Esophagus mucosa (tissue), 1 donor: ENCODE measurements at regions not wholly inside any gene's neighbourhood (a gene's known extent, or its start where the extent isn't known, plus 50 kb on each side); places are given as distances from the start of the nearest gene placed in this dataset.

Source experiments
- ATAC-seq: fragments of 200-7000 bp; cut with Tn5 transposase; one replicate; pipeline ENCODE4 v1.9.1; 2020
- donor health status: DM: yes; HTN: yes; CAD: no.

GRCh38 chr4:11620861-11621260, 192.2 kb upstream of the HS3ST1 start:
- ATAC-seq: no peak

- ATAC-seq: peak; percentile 66
These were observed 190.1 kb upstream of the HS3ST1 start for GRCh38 chr4:11618666-11619282.

DNA sequence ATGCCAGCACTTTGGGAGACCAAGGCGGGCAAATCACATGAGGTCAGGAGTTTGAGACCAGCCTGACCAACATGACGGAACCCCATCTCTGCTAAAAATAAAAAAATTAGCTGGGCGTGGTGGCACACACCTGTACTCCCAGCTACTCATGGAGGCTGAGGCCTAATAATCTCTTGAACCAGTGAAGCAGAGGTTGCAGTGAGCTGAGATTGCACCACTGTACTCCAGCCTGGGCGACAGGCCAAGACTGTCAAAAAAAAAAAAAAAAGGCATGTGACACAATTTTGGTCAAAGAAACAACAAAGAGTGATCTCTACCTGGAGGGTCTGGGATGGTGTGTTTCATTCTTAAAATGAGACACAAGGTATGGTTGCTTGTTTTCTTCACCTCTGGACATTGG, 188.2 kb upstream of the HS3ST1 start:
- ATAC-seq: no peak

DNA sequence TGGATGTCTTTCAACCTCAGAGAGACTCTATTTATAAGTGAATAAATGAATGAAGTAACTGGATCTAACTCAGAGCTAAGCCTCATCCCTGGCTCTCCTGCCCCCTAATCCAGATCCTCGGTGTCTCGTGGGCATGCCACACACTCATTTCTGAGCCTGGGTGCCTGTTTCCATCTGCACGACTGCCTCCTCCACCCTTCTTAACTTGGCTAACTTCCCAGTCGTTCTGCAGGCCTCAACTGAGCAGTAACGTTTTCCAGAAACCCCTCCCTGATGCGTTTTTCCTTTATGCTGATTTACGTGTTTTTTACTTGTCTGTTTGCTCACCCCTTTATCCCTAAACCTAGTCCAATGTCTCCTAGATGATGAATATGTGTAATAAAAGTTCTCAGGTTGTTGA, 186.9 kb upstream of the HS3ST1 start:
- ATAC-seq: peak; percentile 56

GRCh38 chr4:11614426-11614825, 185.7 kb upstream of the HS3ST1 start:
- ATAC-seq: peak; percentile 93

GRCh38 chr4:11611868-11612267, 183.2 kb upstream of the HS3ST1 start:
- no peak for ATAC-seq

GRCh38 chr4:11609751-11610150, 181.1 kb upstream of the HS3ST1 start:
- no peak for ATAC-seq

- no peak for ATAC-seq
These were observed 180.3 kb upstream of the HS3ST1 start for GRCh38 chr4:11608992-11609391.

GRCh38 chr4:11606078-11606477, 177.4 kb upstream of the HS3ST1 start:
- no peak for ATAC-seq

GRCh38 chr4:11605597-11605996, 176.9 kb upstream of the HS3ST1 start:
- ATAC-seq: no peak

- ATAC-seq: no peak
These were observed 176.1 kb upstream of the HS3ST1 start for GRCh38 chr4:11604821-11605220.

- ATAC-seq: no peak
These were observed 175.0 kb upstream of the HS3ST1 start for GRCh38 chr4:11603591-11604194.

DNA sequence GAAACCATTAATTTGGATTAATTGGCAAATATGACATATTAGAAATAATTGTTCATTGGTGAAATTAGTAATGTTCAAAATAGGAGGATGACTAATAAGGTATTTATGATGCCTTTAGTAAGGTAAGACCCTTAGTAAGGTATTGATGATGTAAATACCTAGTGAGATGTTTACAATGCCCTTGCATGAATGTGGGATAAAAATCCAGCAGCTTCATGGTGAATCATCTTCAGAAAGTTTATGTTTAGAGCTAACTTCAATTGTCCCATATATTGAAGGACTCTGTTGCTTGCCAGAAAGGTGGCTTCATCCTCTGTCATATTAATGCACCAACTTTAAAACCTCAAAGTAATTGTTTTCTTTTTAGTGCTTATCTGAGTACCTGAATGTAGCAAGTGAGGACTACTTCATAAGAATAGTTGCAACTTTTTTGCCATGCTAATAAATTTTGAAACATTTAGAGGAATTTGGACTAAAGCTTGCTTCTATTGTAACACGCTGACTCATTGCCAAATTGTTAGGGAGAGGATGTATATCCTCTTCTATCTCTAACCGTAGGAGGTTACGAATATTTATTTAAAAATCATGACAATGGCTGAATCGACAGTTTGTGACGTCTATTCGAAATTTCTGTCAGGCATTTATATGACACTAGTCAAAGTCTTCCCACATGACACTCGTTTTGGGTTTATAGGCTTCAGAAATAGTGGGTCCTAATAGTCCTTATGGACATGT, 174.1 kb upstream of the HS3ST1 start:
- ATAC-seq: no peak

DNA sequence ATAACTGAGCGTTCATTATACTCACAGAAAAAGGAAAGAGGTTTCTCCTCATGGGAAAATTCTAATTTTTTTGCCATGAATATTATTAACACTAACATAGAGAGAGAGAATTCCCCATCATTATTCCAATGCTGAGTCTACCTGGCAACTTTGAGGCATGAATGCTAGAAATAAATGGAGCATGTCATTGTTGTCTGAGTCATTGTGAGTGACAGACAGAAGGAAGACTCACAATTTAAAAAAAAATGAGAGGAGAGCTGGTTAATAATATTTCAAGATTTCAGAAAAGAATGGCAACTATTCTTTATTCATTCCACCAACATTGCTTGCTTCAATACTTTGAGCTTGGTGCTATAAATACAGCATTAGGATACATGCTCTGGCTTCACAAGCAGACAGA, 170.4 kb upstream of the HS3ST1 start:
- ATAC-seq: no peak

DNA sequence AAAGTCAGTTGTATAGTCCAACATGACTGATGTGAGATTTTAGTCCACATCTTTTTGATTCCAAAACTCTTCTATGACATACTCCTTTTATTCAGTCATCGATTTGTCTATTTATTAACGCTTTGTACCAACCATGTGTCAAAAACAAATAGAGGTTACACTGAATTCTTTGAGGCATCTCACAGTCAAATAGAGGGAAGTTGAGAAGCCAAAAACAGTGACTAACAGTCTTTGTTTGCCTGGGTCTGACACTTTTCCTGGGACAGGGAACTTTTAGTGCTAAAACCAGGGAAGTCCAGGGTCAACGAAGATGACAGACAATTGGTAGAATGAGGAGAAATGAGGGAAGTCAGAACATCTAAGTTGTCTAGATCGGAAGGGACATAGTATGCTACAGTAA, 169.9 kb upstream of the HS3ST1 start:
- ATAC-seq: no peak

DNA sequence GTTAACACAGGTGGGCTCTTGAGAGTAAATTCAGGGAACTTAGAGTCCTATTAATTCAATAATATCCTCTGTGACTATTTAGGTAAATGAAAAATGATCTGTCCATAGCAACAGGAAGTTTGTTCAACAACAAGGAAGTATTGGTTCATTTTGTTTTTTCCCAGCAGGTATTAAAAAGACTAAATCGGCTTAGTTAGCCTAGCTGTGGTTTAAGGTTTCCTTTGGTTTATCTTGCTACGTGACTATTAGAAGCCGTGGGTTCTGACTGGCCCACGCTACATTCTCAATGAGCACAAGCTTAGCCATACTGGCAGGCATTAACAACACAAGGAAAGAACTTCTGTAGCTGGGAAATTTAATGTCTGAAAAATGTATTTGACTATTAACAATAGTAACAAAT, 168.8 kb upstream of the HS3ST1 start:
- peak; percentile 87 for ATAC-seq

DNA sequence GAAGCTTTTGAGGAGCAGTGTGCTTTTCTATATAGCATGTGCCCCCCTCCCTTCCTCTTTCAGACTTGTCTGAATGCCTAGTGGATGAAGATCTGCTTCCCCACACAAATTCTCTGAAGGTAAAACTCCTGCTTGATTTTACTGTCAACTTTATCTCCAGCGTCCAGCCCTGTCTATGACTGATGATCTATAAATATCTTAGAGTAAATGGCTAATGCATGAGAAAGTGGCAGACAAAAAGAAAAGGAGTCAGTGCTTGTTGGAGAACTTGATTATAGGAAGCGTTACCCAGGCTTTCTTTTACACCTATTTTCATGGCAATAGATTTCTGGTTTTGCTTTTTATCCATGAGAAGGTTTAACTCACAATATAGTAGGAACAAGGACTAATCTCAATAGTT, 168.3 kb upstream of the HS3ST1 start:
- ATAC-seq: peak; percentile 19

DNA sequence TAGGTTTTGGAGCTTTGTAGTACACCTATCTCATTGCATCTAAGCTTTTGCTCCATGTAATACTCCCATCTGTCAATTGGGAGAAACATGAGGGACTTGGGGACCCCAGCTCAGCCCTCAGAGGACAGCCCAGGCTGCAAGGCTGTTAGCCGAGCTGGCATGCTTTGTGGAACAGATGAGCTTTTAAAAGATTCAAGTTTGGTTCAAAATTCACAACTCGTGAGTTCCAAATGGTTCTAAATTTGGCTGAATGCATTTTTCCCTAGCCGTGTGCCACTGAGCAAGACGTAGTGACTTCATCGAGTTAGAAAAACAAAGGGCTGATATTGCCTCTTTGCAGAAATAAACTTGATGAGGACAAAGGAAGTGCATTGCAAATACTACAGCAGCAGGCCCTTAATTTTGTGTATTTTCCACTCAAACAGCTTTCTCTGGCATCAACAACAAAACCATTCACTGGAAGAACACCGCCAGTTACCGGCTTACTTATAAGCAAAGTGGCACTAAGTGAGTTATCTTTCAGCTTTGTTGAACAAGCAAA, 165.0 kb upstream of the HS3ST1 start:
- no peak for ATAC-seq

DNA sequence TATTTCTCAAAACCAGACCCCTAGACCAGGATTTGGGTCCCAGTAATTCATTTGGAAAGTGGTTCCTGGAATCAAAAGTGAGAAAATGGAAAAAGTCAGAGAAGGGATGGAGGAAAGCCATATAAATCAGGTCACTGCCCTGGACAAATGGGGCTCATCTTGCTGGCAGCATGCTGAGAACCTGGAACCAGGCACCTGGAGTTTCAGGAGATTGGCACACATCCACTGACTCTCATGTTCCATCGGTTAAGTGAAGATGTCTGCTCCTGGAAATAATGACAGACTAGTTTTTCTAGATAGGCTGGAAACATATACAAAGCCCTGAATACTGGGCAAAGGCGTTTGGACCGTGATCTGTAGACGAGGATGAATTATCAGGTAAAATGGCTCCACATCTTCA, 163.6 kb upstream of the HS3ST1 start:
- ATAC-seq: no peak

- ATAC-seq: no peak
These were observed 161.4 kb upstream of the HS3ST1 start for GRCh38 chr4:11590132-11590531.

DNA sequence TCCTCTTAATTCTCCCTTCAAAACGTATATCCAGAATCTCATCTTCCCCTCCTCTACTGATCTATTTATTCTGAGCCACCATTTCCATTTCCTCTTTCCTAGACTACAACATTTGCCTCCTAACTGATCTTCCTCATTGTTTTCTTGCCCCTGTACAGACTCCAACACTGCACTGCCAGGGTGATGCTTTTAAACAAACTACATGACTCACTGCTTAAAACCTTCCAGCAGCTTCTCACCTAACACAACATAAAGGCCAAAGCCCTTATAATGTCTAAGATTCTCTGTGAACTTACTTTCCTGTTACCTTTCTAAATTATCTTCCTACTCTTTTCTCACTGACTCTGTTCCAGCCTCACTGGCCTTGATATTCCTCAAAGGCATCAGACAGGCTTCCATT, 161.0 kb upstream of the HS3ST1 start:
- ATAC-seq: peak; percentile 57

DNA sequence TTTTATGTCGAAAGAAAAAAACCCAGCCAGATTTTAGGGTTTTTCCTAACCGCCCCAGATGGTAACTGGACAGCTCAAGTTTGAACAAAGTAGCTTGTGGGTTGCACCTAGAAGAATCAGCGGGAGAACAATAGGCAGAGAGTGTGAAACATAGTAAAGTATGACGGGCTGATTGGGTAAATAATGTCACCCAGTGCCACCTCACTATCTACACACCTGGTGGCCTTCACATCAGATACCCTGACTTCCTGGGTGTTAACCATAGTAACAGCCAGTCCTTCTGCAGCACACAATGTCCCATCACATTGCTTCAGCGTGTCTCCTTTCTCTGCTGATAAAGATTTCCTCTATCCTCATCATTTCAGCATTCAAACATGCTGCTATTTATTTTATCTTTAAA, 159.1 kb upstream of the HS3ST1 start:
- no peak for ATAC-seq

GRCh38 chr4:11585506-11585905, 156.8 kb upstream of the HS3ST1 start:
- peak; percentile 94 for ATAC-seq

DNA sequence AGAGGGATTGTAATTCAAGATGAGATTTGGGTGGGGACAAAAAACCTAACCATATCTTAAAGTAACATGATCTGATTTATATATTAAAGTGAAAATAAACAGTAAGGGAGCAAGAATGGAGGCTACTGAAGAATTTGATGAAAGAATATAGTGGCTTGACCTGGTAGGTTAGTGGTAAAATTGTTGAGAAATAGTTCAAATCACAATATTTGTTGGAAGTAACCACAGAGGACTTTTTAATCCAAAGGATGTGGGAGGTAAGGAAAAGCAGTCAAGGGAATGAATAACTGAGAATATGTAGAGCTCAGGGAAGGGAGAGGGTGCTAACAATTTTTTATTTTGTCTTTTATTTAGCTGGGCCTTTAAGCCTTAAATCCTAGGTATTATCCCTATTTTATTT, 139.8 kb upstream of the HS3ST1 start:
- no peak for ATAC-seq
